NCI-H526 treated with DMSO at 0.1 percent for 48 hours (cell line): ENCODE measurements at regions not wholly inside any gene's neighbourhood (a gene's known extent, or its start where the extent isn't known, plus 50 kb on each side); places are given as distances from the start of the nearest gene placed in this dataset.

Experiments
- DNase-seq: peaks from one replicate; lab custom pipeline; 2025; lab: John Stamatoyannopoulos, UW

DNA sequence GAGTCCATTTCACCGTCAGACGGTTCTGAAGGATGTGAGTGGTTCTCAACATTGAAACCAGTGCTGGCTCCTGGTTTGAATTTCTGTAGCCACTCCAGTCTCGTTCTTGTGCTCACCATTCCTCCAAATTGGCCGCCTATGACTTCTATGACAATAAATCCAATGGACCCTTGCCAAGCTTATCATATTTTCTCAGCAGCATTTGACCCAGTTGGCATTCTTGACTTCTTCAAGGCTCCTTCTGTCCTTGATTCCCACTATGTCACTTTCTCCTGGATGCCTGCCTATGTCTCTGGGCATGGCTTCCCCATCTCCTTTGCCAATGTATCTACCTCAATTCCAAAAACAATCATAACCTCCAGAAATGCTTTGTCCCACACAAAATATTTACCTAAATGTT is 756.0 kb upstream of the NRSN1 start:
- DNase-seq, result no peak

GRCh38 chr6:23371132-23371915 is 754.7 kb upstream of the NRSN1 start:
- no peak for DNase-seq

GRCh38 chr6:23377830-23378229 is 748.2 kb upstream of the NRSN1 start:
- DNase-seq, result no peak

- DNase-seq, result no peak
Measured at GRCh38 chr6:23380465-23380864, 745.5 kb upstream of the NRSN1 start.

- DNase-seq, result no peak
Measured at GRCh38 chr6:23388086-23388783, 737.8 kb upstream of the NRSN1 start.

DNA sequence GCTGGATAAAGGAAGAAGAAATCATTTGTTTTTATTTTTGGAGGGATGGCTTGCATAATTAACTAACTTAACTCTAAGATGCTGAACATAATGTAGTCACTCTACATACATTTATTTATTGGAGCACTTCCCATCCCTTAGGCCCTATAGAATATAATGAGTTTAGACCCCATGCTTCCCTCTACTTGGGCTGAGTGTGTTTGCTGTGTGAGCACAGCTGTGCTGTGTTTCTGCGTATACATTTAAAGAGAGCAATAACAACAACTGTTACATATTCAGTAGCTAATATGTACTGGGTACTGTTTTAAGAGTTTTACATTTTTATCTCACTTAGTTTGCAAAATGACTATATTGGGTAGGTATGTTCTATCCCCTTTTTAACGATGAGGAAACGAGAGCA is 736.6 kb upstream of the NRSN1 start:
- DNase-seq, result no peak

- DNase-seq, result no peak
Measured at GRCh38 chr6:23390221-23390620, 735.8 kb upstream of the NRSN1 start.

DNA sequence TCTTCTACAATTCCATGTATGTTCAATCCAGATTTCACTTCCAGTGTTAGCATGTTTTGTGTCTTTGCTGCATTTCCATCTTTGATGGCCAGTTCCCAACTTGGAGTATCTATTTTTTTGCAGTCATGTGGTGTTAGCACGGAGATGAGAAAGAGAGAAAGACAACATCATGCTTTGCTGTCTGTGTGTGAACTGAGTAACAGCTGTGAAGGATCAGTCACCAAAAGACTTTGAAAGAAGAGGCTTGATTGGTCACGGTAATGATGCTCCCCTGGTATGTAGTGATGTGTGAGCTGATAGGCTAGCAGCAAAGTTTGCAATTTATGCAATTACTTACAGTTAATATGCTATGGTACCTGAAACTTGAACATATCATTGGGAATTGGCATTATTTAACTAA is 731.3 kb upstream of the NRSN1 start:
- no peak for DNase-seq

- DNase-seq, result no peak
Measured at GRCh38 chr6:23395381-23395780, 730.6 kb upstream of the NRSN1 start.

DNA sequence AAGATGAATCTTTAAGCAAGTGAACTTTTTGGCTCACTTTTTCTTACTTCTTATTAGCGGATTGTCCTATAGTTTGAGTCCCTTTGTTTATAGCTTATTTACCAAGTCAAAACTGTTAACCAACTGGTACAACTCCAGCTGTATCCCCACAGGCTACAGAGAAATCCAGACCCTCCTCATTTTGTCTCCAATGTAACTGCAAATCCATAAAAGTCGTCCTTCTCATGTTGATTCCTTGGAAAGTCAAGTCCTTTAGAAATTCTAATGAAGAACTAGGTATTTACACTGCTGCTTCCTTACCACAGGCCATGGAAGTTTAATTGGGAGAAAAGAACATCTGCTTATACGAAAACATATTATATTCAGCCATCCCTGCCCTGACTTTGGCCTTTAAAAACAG is 729.1 kb upstream of the NRSN1 start:
- no peak for DNase-seq

DNA sequence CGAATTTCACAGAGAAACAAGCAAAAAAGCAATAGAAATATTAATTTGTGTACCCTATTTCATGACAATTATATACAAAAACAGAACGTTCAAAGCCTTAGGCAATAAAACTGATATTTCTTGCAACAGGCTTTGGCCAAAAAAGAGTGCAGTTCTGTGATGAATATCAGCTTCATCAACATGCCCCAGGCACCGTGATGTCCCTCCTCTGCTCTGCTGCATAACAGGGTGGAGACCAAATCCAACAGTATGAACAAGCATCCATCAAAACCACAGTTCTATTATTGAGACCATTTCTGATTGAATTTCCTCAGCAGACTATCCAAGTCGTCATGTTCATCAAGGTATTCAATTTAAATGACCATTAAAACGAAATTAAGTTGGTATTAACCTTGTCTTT is 722.6 kb upstream of the NRSN1 start:
- DNase-seq, result no peak

- DNase-seq, result no peak
Measured at GRCh38 chr6:23409531-23409930, 716.5 kb upstream of the NRSN1 start.

- no peak for DNase-seq
Measured at GRCh38 chr6:23410439-23410838, 715.6 kb upstream of the NRSN1 start.

GRCh38 chr6:23412770-23413169 is 713.2 kb upstream of the NRSN1 start:
- DNase-seq, result no peak

- no peak for DNase-seq
Measured at GRCh38 chr6:23413327-23414050, 712.5 kb upstream of the NRSN1 start.

- no peak for DNase-seq
Measured at GRCh38 chr6:23414051-23414445, 712.0 kb upstream of the NRSN1 start.

DNA sequence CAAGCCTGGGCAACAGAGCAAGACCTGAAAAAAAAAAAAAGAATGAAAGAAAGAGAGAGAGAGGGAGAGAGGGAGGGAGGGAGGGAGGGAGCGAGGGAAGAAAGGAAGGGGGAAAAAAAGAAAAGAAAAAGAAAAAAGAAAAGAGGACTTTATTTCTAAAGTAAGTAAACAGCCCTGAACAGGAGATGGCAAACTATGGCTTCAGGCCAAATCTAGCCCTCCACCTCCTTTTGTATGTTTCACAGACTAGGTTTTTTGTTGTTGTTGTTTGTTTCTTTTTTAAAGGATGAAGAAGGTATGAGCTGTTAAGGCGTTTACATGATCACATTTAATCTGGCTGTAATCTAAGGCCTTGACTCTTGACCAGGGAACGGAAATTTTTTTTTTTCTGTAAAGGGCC is 711.1 kb upstream of the NRSN1 start:
- DNase-seq, result no peak

- DNase-seq, result no peak
Measured at GRCh38 chr6:23415819-23416427, 710.1 kb upstream of the NRSN1 start.

DNA sequence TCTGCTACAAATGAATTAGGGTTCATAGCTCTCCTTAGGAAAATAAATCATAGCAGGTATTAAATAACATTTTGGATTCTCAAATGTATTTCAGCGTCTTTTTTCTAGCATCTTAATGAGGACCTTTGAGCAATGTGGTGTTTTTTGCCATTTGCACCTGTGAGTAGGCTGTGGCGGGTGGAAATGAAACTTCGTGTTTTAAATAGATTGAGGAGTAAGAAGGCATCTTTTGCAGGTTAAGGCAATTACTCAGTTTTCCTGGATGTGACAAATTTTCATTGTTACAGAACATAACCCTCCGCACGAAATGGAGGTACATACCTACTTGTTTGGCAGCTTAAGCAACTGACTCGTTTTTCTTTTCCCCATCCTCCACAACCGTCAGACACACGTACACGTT is 708.9 kb upstream of the NRSN1 start:
- DNase-seq, result no peak

DNA sequence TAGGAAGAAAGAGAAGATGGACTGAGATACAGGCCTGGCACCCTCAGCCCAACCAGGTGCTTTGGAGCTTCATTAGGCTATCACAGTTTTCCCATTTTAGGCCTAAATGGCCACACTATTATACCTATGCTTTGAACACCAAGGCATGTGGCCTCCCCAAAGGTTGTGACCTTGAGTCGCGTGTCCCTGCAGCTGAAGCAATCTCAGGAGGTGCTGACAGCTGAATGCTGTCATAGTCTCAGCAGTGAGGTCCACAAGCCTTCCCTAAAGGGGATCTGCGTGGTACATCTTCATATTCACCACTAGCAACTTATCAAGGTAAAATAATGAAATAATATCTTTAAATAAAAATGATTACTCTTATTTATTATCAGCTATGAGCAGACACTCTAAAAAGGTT is 707.9 kb upstream of the NRSN1 start:
- no peak for DNase-seq

- no peak for DNase-seq
Measured at GRCh38 chr6:23419046-23419445, 707.0 kb upstream of the NRSN1 start.

- DNase-seq, result no peak
Measured at GRCh38 chr6:23420659-23421350, 705.2 kb upstream of the NRSN1 start.
